CD4-positive, alpha-beta memory T cell (primary cell): ENCODE measurements at regions not wholly inside any gene's neighbourhood (a gene's known extent, or its start where the extent isn't known, plus 50 kb on each side); places are given as distances from the start of the nearest gene placed in this dataset.
A peak's percentile ranks its signal among the peaks of the same experiment; 100 is the strongest.
"Not testable (repeated sequence)": the region's sequence is repeated elsewhere in the genome, so short reads cannot be mapped to it uniquely, and the experiment has no call there.

Experiments
- CTCF ChIA-PET: fragments of 350-600 bp; sonication (Branson Sonifier 250); formaldehyde crosslinking; loops from one replicate; lab custom pipeline; 2021; ENCODE audit warnings: inconsistent platforms; ENCODE audit not compliant: partially characterized antibody; lab: Charles Lee
- POLR2A ChIA-PET: fragments of 350-600 bp; sonication (Branson Sonifier 250); formaldehyde crosslinking; loops from one replicate; lab custom pipeline; 2021; ENCODE audit not compliant: partially characterized antibody; lab: Charles Lee
- DNase-seq, 5 donors: peaks; one replicate each; pipeline versions ENCODE4 v3.0.0 to v3.0.0-alpha.2; 2020 to 2022; ENCODE audit warnings: mixed read lengths in 1 of 5
- H3K27ac ChIP-seq: one replicate; pipeline ENCODE4 v1.7.0; 2013; ENCODE audit warnings: low read depth, low read length
- H3K27me3 ChIP-seq: 2 replicates; pipeline ENCODE4 v1.7.0; 2013; ENCODE audit warnings: mild to moderate bottlenecking, low read length, moderate library complexity; ENCODE audit not compliant: insufficient read depth
- H3K36me3 ChIP-seq: 2 replicates; pipeline ENCODE4 v1.7.0; 2013; ENCODE audit warnings: mild to moderate bottlenecking, low read length, moderate library complexity; ENCODE audit not compliant: insufficient read depth
- H3K4me1 ChIP-seq: 2 replicates; pipeline ENCODE4 v1.7.0; 2013; ENCODE audit warnings: mild to moderate bottlenecking, low read length, moderate library complexity; ENCODE audit not compliant: insufficient read depth
- H3K4me3 ChIP-seq, 2 donors: one replicate each; pipeline ENCODE4 v1.7.0; 2013; ENCODE audit warnings: low read length in 2 of 2, mild to moderate bottlenecking in 1 of 2
- H3K9me3 ChIP-seq, 2 donors: one replicate each; pipeline ENCODE4 v1.7.0; 2013; ENCODE audit warnings: low read length in 2 of 2, control low read depth in 1 of 2; ENCODE audit not compliant: control insufficient read depth in 1 of 2
- H3K27ac Mint-ChIP-seq, 7 donors: one replicate each; pipeline ENCODE4 v1.8.0; 2020 to 2021; ENCODE audit warnings: mixed read lengths in 7 of 7, mild to moderate bottlenecking in 6 of 7, inconsistent platforms in 3 of 7, moderate library complexity in 3 of 7
- H3K27me3 Mint-ChIP-seq, 2 donors: one replicate each; pipeline ENCODE4 v1.8.0; 2020 to 2021; ENCODE audit warnings: mixed read lengths in 2 of 2
- H3K36me3 Mint-ChIP-seq, 2 donors: one replicate each; pipeline ENCODE4 v1.8.0; 2020 to 2021; ENCODE audit warnings: mixed read lengths in 2 of 2, inconsistent platforms in 1 of 2, mild to moderate bottlenecking in 1 of 2
- H3K4me1 Mint-ChIP-seq, 4 donors: one replicate each; pipeline ENCODE4 v1.8.0; 2020 to 2021; ENCODE audit warnings: mixed read lengths in 4 of 4, mild to moderate bottlenecking in 1 of 4
- H3K4me3 Mint-ChIP-seq, 8 donors: one replicate each; pipeline ENCODE4 v1.8.0; 2020 to 2021; ENCODE audit warnings: mixed read lengths in 8 of 8, mild to moderate bottlenecking in 7 of 8, moderate library complexity in 6 of 8, inconsistent platforms in 3 of 8
- H3K9me3 Mint-ChIP-seq, 8 donors: one replicate each; pipeline ENCODE4 v1.8.0; 2020 to 2021; ENCODE audit warnings: mixed read lengths in 8 of 8, mild to moderate bottlenecking in 5 of 8, inconsistent platforms in 3 of 8, moderate library complexity in 1 of 8
- intact Hi-C: fragments of 100-400 bp; cut with micrococcal nuclease; formaldehyde crosslinking; loops from one replicate; pipeline ENCODE4 v1.15.1; 2023

GRCh38 chr7:29684787-29685650, 121.3 kb upstream of the WIPF3 start:
- Mint-ChIP-seq H3K27ac (no peak overlapping the region), H3K9me3 (no peaks in the 10 kb centered on the region), H3K4me3 (peak overlapping the region in 7 of 8 donors; percentile 26 to 90 (median 78)), H3K36me3 (no peaks in the 10 kb centered on the region), H3K27me3 (peaks cover 19 to 20% of the 10 kb centered on the region in 2 donors), H3K4me1 (peaks cover 0 to 3% (median under 1%) of the 10 kb centered on the region in 4 donors)
- Histone ChIP-seq H3K27me3 (no peaks in the 10 kb centered on the region), H3K27ac (no peak overlapping the region), H3K4me3 (peak overlapping the region in 1 of 2 donors; percentile 24), H3K4me1 (no peaks in the 10 kb centered on the region), H3K36me3 (no peaks in the 10 kb centered on the region), H3K9me3 (no peaks in the 10 kb centered on the region)
- peak in 4 of 5 donors; percentile 10 to 45 (median 22) for DNase-seq
- CTCF ChIA-PET: no interaction called here
- intact Hi-C loops: no loop called here
- POLR2A ChIA-PET: no interaction called here

GRCh38 chr7:29685651-29686271, 120.5 kb upstream of the WIPF3 start:
- H3K4me1 Mint-ChIP-seq, H3K27ac Mint-ChIP-seq, H3K36me3 ChIP-seq, H3K36me3 Mint-ChIP-seq, H3K4me3 ChIP-seq, H3K9me3 ChIP-seq, CTCF ChIA-PET, H3K4me1 ChIP-seq, H3K27ac ChIP-seq, POLR2A ChIA-PET, DNase-seq, H3K27me3 ChIP-seq, intact Hi-C loops, H3K9me3 Mint-ChIP-seq: not testable (repeated sequence)
- Mint-ChIP-seq H3K4me3 (peak overlapping the region; percentile 25 to 78 (median 58)), H3K27me3 (peaks cover 18 to 20% of the 10 kb centered on the region in 2 donors)

- H3K4me3 Mint-ChIP-seq, H3K4me3 ChIP-seq, H3K27ac Mint-ChIP-seq, H3K4me1 ChIP-seq, H3K27me3 ChIP-seq, H3K4me1 Mint-ChIP-seq, H3K36me3 Mint-ChIP-seq, intact Hi-C loops, H3K27ac ChIP-seq, POLR2A ChIA-PET, H3K9me3 ChIP-seq, H3K9me3 Mint-ChIP-seq, CTCF ChIA-PET, DNase-seq, H3K36me3 ChIP-seq: not testable (repeated sequence)
- peaks cover 9 to 18% of the 10 kb centered on the region in 2 donors for H3K27me3 Mint-ChIP-seq
Observed at GRCh38 chr7:29690510-29690909, 115.8 kb upstream of the WIPF3 start.

GRCh38 chr7:29696402-29696801, 109.9 kb upstream of the WIPF3 start:
- intact Hi-C loops, POLR2A ChIA-PET, H3K4me3 ChIP-seq, CTCF ChIA-PET, H3K4me1 ChIP-seq, H3K36me3 Mint-ChIP-seq, DNase-seq, H3K27me3 ChIP-seq, H3K36me3 ChIP-seq, H3K27ac ChIP-seq, H3K4me3 Mint-ChIP-seq, H3K4me1 Mint-ChIP-seq, H3K9me3 ChIP-seq, H3K27ac Mint-ChIP-seq, H3K9me3 Mint-ChIP-seq, H3K27me3 Mint-ChIP-seq: not testable (repeated sequence)

GRCh38 chr7:29699723-29700122, 106.6 kb upstream of the WIPF3 start:
- CTCF ChIA-PET, H3K27me3 ChIP-seq, H3K27ac ChIP-seq, H3K9me3 Mint-ChIP-seq, H3K4me1 ChIP-seq, H3K27me3 Mint-ChIP-seq, H3K36me3 ChIP-seq, H3K4me1 Mint-ChIP-seq, intact Hi-C loops, DNase-seq, H3K36me3 Mint-ChIP-seq, H3K9me3 ChIP-seq, H3K27ac Mint-ChIP-seq, POLR2A ChIA-PET, H3K4me3 Mint-ChIP-seq, H3K4me3 ChIP-seq: not testable (repeated sequence)

GRCh38 chr7:29701540-29701939, 104.8 kb upstream of the WIPF3 start:
- H3K27me3 Mint-ChIP-seq, intact Hi-C loops, H3K4me1 Mint-ChIP-seq, H3K27ac Mint-ChIP-seq, H3K27me3 ChIP-seq, H3K36me3 Mint-ChIP-seq, H3K9me3 Mint-ChIP-seq, H3K4me3 Mint-ChIP-seq, H3K36me3 ChIP-seq, H3K9me3 ChIP-seq, CTCF ChIA-PET, H3K27ac ChIP-seq, H3K4me1 ChIP-seq, H3K4me3 ChIP-seq, DNase-seq, POLR2A ChIA-PET: not testable (repeated sequence)

- H3K9me3 Mint-ChIP-seq, H3K27ac Mint-ChIP-seq, DNase-seq: not testable (repeated sequence)
Observed at GRCh38 chr7:29703830-29704229, 102.5 kb upstream of the WIPF3 start.

More at GRCh38 chr7:29703830-29704229, 102.5 kb upstream of the WIPF3 start:
- H3K4me3 Mint-ChIP-seq, CTCF ChIA-PET, H3K36me3 ChIP-seq, H3K27ac ChIP-seq, H3K4me1 Mint-ChIP-seq, H3K4me1 ChIP-seq, H3K36me3 Mint-ChIP-seq, intact Hi-C loops, H3K9me3 ChIP-seq, H3K4me3 ChIP-seq, POLR2A ChIA-PET, H3K27me3 Mint-ChIP-seq, H3K27me3 ChIP-seq: not testable (repeated sequence)
